A673 (cell line): ENCODE measurements at regions not wholly inside any gene's neighbourhood (a gene's known extent, or its start where the extent isn't known, plus 50 kb on each side); places are given as distances from the start of the nearest gene placed in this dataset.

Source experiments
- BruUV-seq: library from RNA; stranded (reverse); fragments of 400-500 nt; replicated peaks from 2 replicates; lab custom pipeline; 2021; lab: Mats Ljungman, UMichigan
- CTCF ChIA-PET: fragments of 300-600 bp; sonication (Branson Sonifier 250); formaldehyde crosslinking; loops from one replicate; lab custom pipeline; 2022; ENCODE audit warnings: antibody characterized with exemption; lab: Charles Lee
- POLR2A ChIA-PET: fragments of 300-600 bp; sonication (Branson Sonifier 250); formaldehyde crosslinking; loops from one replicate; lab custom pipeline; 2022; ENCODE audit warnings: antibody characterized with exemption; ENCODE audit not compliant: low non-redundant PET; lab: Charles Lee
- DNase-seq: peaks from one replicate; pipeline ENCODE4 v3.0.0-alpha.2; 2015; ENCODE audit warnings: low spot score
- H3K27ac ChIP-seq: fragments of 200-600 bp; sonication (generic); 2 replicates; pipeline ENCODE4 v1.5.1; 2016; ENCODE audit warnings: mixed run types, low read depth, mild to moderate bottlenecking, mixed read lengths, antibody characterized with exemption, low read length; ENCODE audit not compliant: poor library complexity, severe bottlenecking
- H3K27me3 ChIP-seq: fragments of 200-600 bp; sonication (generic); replicated peaks from 2 replicates; pipeline ENCODE4 v1.6.1; 2017; ENCODE audit warnings: mixed run types, low read depth, mild to moderate bottlenecking, mixed read lengths, antibody characterized with exemption, low read length; ENCODE audit not compliant: insufficient read depth, poor library complexity
- H3K36me3 ChIP-seq: fragments of 200-600 bp; sonication (generic); 2 replicates; pipeline ENCODE4 v1.6.1; 2016; ENCODE audit warnings: mixed run types, mild to moderate bottlenecking, mixed read lengths, antibody characterized with exemption, low read length; ENCODE audit not compliant: insufficient read depth, poor library complexity, severe bottlenecking
- H3K4me1 ChIP-seq: fragments of 200-600 bp; sonication (generic); 2 replicates; pipeline ENCODE4 v1.6.1; 2017; ENCODE audit warnings: mixed run types, mild to moderate bottlenecking, mixed read lengths, antibody characterized with exemption, low read length; ENCODE audit not compliant: insufficient read depth, poor library complexity, severe bottlenecking
- H3K4me3 ChIP-seq: fragments of 200-600 bp; sonication (generic); 2 replicates; pipeline ENCODE4 v1.5.1; 2016; ENCODE audit warnings: low read depth, mixed run types, mild to moderate bottlenecking, mixed read lengths, low read length; ENCODE audit not compliant: poor library complexity, severe bottlenecking
- H3K9me3 ChIP-seq: fragments of 200-600 bp; sonication (generic); 2 replicates; pipeline ENCODE4 v1.6.1; 2016; ENCODE audit warnings: mixed run types, low read depth, mild to moderate bottlenecking, mixed read lengths, antibody characterized with exemption, low read length; ENCODE audit not compliant: poor library complexity, severe bottlenecking
- CTCF ChIP-seq: fragments of 300-800, 200-600 bp; sonication (generic); conservative IDR thresholded peaks from 2 replicates; pipeline ENCODE4 v1.5.1; 2017; ENCODE audit warnings: low read depth, mild to moderate bottlenecking, antibody characterized with exemption, low read length, moderate library complexity, mixed read lengths
- EZH2 ChIP-seq: fragments of 200-600 bp; sonication (generic); IDR thresholded peaks from 2 replicates; pipeline ENCODE4 v1.6.1; 2017; ENCODE audit warnings: borderline replicate concordance, low read depth, mild to moderate bottlenecking, mixed read lengths, antibody characterized with exemption, low read length; ENCODE audit not compliant: poor library complexity, severe bottlenecking
- intact Hi-C: fragments of 100-400 bp; cut with micrococcal nuclease; formaldehyde crosslinking; loops from one replicate; pipeline ENCODE4 v1.10.0; 2022; ENCODE audit not compliant: unreplicated experiment

- ChIA-PET POLR2A (no interaction called here), CTCF (no interaction called here)
- DNase-seq = no peak
- Histone ChIP-seq H3K4me3 (no peak overlapping the region), H3K27me3 (peaks cover 11% of the 10 kb centered on the region), H3K36me3 (no peaks in the 10 kb centered on the region), H3K27ac (no peak overlapping the region), H3K4me1 (no peaks in the 10 kb centered on the region), H3K9me3 (no peaks in the 10 kb centered on the region)
- no TSS peak for BruUV-seq
- no peak for TF ChIP-seq EZH2
- TF ChIP-seq CTCF = no peak
- intact Hi-C loops = no loop called here
Measured at GRCh38 chr4:138798404-138798803, 217.2 kb upstream of the NOCT start.

DNA sequence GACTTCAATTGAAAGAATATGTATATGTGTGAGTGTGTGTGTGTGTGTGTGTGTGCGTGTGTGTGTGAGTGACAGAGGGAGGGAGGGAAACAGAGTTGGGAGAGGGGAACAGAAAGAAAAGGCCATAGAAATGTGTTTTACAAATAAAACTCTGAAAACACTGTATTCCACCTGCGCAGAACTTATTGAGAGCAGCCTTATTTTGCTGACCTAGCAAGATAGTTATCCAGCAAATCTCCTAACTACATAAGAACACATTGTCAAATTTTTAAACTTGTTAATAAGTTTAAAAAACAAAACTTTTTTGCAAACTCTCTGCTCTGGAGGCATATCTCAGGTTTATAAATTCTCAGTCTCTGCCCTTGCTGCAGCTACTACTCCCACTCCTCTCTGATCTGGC is 217.9 kb upstream of the NOCT start:
- BruUV-seq = no TSS peak
- intact Hi-C loops = no loop called here
- DNase-seq = no peak
- POLR2A ChIA-PET = no interaction called here
- no peaks in the 10 kb centered on the region for H3K36me3 ChIP-seq
- CTCF ChIA-PET = no interaction called here
- no peaks in the 10 kb centered on the region for H3K9me3 ChIP-seq
- H3K4me3 ChIP-seq = no peak overlapping the region
- no peaks in the 10 kb centered on the region for H3K4me1 ChIP-seq
- peaks cover 3% of the 10 kb centered on the region for H3K27me3 ChIP-seq
- TF ChIP-seq CTCF (no peak), EZH2 (no peak)
- no peak overlapping the region for H3K27ac ChIP-seq

GRCh38 chr4:138796761-138797160 is 218.8 kb upstream of the NOCT start:
- intact Hi-C loops = no loop called here
- BruUV-seq = no TSS peak
- Histone ChIP-seq H3K27me3 (no peaks in the 10 kb centered on the region), H3K4me1 (no peaks in the 10 kb centered on the region), H3K27ac (no peak overlapping the region), H3K36me3 (no peaks in the 10 kb centered on the region), H3K9me3 (no peaks in the 10 kb centered on the region), H3K4me3 (no peak overlapping the region)
- DNase-seq = no peak
- ChIA-PET CTCF (no interaction called here), POLR2A (no interaction called here)
- no peak for TF ChIP-seq CTCF
- no peak for TF ChIP-seq EZH2
